DOHH2 (cell line): ENCODE measurements at regions not wholly inside any gene's neighbourhood (a gene's known extent, or its start where the extent isn't known, plus 50 kb on each side); places are given as distances from the start of the nearest gene placed in this dataset.

Source experiments
- EZH2phosphoT487 ChIP-seq: fragments of 200-600 bp; sonication (generic); IDR thresholded peaks from 2 replicates; pipeline ENCODE4 v1.6.1; 2017; ENCODE audit warnings: borderline replicate concordance, mild to moderate bottlenecking, antibody characterized with exemption, low read length, moderate library complexity, mixed read lengths
- TF ChIP-seq, protein P1 (sequence below): fragments of 200-600 bp; sonication (generic); IDR thresholded peaks from one replicate; pipeline ENCODE4 v1.5.1; 2014; ENCODE audit warnings: antibody characterized with exemption, mild to moderate bottlenecking, low read depth, low read length; ENCODE audit not compliant: poor library complexity, severe bottlenecking

DNA sequence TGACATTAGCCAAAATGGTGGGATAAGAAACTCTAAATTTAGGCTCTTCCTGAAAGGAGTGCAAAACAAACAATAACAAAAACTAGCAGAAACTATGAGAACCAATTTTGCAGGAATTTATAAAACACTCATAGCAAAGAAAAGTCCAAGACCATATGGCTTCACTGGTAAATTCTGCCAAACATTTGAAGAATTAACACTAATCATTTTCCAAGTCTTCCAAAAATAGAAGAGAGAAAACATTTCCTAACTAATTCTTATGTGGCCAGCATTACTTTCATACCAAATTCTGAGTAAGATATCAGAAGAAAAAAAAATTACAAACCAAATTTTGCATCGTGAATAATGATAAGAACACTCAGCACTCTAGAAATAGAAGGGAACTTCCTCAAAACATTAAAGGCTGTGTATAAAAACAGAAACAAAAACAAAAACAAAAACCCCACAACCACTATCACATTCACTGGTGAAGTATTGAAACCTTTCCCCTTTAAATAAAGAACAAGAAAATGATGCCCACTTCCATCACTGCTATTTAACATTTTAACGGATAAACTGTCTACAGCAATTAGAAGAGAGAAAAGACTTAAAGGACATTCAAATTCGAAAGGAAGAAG, 524.3 kb upstream of the GALNTL6 start:
- TF ChIP-seq, protein P1, sequence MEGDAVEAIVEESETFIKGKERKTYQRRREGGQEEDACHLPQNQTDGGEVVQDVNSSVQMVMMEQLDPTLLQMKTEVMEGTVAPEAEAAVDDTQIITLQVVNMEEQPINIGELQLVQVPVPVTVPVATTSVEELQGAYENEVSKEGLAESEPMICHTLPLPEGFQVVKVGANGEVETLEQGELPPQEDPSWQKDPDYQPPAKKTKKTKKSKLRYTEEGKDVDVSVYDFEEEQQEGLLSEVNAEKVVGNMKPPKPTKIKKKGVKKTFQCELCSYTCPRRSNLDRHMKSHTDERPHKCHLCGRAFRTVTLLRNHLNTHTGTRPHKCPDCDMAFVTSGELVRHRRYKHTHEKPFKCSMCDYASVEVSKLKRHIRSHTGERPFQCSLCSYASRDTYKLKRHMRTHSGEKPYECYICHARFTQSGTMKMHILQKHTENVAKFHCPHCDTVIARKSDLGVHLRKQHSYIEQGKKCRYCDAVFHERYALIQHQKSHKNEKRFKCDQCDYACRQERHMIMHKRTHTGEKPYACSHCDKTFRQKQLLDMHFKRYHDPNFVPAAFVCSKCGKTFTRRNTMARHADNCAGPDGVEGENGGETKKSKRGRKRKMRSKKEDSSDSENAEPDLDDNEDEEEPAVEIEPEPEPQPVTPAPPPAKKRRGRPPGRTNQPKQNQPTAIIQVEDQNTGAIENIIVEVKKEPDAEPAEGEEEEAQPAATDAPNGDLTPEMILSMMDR = no peak
- TF ChIP-seq EZH2phosphoT487 = no peak
